Suppressor macrophage (primary cell): ENCODE measurements at regions not wholly inside any gene's neighbourhood (a gene's known extent, or its start where the extent isn't known, plus 50 kb on each side); places are given as distances from the start of the nearest gene placed in this dataset.
A peak's percentile ranks its signal among the peaks of the same experiment; 100 is the strongest.

Source experiments
- DNase-seq, 4 experiments: peaks; one replicate each; pipeline ENCODE4 v3.0.0-alpha.2; 2020 to 2022

DNA sequence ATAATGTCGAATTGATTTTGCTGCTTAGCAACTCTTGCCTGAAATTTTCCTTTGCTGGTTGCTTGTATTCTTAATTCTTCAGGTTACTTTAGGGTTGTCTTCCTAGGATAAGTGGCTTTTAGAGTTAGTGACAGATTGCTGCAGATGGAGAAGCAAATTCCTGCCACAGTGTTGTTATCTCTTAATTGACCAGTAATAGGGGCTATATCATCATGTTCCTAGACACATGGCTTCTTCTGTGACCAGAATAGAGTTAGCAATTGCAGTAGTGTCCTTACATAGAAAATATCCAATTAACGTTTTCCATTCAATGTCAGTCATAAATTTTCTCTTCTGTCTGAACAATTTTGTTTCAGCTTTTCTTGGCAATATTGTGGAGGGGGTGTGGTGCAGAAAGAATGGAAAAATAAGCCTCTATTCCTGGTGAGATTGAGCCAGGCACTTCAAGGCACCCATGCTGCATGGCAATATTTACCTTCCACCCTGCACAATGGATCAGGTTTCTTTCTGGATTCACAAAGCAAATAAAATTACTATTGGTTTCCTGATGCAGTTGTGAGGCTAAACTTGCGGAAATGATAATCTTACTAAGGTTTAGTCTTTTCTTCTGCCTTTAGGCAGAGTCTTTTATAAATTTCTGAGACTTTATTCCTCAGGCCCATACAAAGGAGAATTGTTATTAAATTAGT lies 1481.5 kb downstream of the EFNA5 start:
- no peak for DNase-seq

DNA sequence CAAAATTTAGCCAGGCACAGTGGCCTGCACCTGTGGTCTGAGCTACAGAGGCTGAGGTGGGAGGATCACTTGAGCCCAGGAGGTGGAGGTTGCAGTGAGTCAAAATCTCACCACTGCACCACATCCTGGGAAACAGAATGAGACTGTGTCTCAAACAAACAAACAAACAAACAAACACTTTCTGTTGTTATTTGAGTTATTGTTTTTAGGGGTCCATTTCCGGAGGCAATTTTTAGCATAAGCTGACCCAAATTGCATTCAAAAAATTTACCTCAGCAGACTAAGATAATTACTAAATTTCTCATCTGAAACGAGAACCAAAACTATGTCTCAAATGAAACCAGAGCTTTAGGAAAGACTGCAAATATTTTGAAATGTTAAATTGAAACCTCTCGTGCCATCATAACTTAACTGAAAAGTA lies 1485.1 kb downstream of the EFNA5 start:
- DNase-seq: no peak

DNA sequence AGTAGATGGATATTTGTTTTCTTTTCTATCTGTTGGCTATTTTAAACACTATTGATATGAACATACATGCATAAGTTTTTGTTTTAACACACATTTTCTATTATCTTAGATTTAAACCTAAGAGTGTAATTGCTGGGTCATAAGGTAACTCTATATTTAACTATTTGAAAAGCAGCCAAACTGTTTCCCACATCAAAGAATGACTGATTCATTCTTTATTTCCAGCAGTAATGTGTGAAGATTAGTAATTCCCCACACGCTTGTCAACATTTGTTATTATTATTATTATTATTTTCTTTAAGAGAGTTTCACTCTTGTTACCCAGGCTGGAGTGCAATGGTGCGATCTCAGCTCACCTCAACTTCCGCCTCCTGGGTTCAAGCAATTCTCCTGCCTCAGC lies 1495.8 kb downstream of the EFNA5 start:
- DNase-seq: no peak

DNA sequence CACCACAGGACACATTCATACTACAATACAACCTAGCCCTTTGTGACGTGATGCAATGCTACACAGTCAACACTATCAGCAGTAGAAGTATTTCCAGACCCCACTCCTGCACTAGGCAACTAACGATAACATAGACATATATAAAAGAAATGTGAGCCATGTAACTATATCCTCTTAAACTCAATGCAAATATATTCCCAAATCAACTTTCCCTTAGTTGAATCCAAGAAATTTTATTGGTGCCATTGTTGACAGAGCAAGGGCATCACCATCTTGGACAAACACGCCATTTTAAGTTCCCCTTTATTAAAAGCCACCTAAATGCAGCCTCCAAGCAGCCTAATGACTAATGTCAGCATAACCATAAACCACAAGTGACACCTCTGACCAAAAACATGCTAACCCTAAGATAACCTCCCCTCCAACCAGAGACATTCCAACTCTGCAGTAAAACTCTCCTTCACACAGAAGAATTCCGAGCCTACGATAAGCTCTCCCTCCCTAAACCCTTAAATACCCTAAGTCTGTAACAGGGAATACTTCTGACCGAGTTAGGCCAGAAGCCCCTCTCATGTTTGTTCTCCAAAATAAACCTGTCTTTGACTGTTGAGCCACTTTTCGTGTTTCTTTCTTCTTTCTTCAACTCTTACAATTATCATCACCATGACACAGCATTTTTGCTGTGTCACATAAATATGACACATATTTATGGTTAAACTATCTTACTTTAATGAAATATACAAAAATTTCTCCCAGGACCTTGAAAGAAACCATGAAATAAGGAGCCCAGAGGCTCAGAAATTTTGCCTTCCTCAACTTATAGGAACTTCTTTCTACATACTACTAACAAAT lies 1497.8 kb downstream of the EFNA5 start:
- DNase-seq: no peak

DNA sequence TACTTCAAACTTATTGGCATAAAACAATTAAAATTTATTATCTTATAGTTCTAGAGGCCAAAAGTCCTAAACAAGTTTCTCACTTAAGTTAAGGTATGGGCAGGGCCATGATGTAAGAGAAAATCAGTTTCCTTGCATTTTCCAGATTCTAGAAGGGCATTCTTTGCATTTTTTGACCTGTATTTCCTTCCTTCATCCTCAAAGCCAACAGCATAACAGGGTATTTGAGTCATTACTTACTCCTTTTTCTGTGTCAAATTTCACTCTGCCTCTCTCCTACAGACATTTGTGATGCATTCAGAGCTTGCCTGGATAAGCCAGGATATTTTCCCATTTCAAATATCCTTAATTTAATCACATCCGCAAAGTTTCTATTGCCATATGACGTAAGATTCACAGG lies 1499.0 kb downstream of the EFNA5 start:
- no peak for DNase-seq

DNA sequence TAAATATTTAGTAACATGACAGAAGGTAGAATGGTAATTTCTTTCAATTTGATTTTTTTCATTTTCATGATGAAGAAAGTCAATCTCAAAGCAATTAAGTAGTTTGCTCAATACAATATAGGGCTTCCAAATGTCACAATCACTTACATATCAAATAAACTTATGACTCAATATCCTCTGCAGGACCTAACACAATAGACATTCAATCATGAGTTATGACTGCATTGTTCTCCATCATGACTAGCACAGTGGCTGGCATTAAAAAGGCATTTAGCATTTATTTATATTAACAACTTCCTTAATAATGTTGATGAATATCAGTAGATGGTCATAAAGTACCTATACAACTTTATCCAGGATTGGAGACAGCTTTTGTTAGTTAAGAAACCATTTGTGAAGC lies 1499.6 kb downstream of the EFNA5 start:
- no peak for DNase-seq

DNA sequence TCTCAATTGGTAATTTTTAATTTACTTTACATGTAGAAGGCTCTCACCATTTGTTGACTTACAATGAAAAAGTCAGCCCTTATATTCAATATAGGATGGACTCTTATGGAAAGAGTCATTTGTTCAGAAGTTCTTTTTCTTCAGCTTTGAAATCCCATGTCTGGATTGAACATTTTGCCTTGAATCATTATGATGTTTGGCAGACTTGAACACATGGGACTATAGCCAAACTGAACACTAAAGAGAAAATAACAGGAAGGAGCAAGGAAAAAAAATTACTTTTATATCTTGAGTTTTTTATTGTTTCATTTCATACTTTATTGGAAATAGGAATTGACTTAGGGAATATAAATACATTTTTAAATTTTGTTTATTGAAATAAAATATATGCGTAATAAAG lies 1503.0 kb downstream of the EFNA5 start:
- no peak for DNase-seq

DNA sequence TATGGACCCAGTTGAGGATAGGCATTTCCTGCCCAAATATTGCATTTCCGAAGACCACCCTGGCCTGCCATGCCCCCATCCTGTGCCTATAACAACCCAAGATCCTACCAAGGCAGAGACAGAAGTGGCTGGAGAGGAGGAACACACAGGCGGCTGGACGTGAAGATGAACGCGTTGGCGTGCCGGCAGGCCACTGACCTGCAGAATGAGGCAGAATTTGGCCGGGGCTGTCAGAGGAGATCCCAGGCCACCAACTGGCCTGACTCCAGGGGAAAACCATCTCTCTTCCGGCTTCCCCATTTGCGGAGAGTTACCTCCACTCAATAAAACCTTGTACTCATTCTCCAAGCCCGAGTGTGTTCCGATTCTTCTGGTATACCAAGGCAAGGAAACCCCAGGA lies 1507.5 kb downstream of the EFNA5 start:
- DNase-seq: no peak

DNA sequence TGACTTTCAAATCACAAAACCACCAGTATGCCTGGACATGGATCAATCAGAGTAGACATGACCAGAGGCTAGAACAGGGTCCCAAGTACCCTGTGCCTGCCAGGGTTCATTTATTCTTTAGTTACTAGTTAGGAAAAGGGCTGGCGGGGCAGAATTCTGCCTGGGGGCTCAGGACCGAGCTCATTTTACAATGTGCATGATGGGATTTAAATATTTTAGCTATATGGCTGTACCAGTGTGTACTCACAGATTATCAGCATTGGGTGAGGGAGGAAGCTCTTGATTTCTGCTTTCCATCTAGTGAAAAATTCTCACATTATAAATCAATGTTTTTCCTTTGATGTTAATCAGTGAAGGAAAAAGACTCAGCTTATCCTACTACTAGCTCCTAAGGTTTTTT lies 1511.1 kb downstream of the EFNA5 start:
- DNase-seq: no peak

DNA sequence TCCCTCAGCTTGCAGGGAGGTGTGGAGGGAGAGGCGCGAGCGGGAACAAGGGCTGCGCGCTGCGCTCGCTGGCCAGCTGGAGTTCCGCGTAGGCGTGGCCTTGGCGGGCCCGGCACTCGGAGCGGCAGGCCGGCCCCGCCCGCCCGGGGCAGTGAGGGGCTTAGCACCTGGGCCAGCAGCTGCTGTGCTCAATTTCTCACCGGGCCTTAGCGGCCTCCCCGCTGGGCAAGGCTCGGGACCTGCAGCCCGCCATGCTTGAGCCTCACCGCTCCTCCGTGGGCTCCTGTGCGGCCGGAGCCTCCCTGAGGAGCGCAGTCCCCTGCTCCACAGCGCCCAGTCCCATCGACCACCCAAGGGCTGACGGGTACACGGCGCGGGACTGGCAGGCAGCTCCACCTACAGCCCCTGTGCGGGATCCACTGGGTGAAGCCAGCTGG lies 1516.4 kb downstream of the EFNA5 start:
- DNase-seq: no peak

DNA sequence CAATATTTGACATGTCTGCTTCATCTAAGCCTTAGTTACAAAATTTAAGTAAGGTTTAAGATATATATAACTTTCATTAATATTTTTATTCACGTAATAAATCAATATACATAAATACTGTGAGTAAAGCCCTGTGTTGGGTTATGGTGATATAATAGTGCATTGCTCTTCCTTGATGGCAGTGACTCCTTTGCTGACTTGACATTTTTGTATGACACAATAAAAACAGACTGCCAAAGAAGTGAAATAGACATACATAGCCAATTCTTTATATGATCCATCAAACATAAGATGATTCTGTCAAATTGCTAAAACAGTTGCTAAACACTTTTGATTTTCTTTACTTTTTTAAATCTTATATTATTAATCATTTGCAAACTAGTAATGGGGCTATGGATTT lies 1518.2 kb downstream of the EFNA5 start:
- no peak for DNase-seq

DNA sequence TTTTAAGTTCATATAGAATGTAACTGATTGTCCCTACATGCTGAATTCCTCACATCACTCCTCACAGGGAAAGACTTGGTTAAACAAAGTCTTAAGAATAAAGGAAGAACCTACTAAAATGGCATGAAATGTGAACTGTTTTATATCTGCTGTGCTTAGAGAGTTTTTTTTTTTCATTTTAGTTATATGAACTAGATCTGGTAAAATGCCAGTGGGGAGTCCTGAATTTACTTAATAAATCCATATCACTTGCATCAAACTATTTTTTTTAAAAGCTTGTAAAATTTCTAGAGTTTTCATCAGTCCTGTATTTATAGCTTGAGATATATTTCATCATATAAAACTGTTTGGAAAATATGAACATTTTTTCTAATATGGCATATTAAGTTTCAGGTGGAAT lies 1528.6 kb downstream of the EFNA5 start:
- DNase-seq: no peak

DNA sequence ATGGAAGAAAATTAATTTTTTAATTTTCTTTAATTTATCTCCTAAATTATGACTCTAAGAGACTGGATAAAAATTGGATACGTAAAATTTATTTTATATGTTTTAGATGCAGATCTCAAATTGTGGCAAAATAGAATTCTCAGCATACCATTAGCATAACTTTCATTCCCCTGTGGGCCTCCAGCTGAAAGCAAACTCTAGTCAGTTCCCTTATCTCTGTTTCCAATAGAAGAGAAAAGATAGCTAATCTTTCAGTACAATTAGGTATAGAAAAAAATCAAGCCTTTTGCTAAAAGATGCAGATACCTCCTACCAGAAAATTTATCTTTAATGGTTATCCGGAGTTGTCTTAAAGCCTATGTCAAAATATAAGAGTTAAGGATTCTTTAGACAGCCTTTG lies 1530.6 kb downstream of the EFNA5 start:
- DNase-seq: no peak

DNA sequence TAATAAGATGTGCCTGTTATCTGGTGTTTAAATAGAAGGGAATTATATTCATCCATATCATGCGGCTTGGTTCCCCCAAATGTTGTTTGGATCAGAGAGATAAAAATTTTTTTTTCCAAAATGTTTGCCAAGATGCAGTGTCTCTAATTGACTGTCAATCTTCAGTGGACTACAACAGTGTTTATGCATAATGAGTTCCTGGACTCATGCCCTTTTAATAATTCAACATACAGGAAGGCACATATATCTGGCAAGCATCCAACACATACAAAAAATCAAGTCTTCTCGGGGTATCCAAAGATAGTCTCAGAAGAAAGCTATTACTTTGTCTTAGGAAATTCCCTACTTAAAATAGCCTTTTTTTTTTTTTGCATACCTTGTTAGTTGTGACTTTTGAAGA lies 1534.7 kb downstream of the EFNA5 start:
- no peak for DNase-seq

DNA sequence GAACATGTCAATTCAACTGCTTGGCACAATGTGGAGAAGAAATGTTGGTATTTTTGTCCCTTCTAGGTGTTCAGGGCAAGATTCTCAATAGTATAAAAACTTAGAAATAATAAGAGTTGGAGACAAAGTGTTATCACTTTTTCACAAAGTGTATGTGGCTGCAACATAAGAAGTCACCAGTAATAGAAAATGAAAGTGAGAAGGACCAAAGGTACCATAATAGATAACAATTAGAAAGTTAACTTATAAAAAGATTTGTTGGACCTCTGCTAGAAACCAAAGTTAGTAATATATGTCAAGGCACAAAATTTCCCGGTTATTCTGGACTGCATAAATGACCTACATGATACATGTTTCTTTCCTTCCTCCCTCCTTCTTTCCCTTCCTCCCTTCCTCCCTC lies 1535.3 kb downstream of the EFNA5 start:
- no peak for DNase-seq

DNA sequence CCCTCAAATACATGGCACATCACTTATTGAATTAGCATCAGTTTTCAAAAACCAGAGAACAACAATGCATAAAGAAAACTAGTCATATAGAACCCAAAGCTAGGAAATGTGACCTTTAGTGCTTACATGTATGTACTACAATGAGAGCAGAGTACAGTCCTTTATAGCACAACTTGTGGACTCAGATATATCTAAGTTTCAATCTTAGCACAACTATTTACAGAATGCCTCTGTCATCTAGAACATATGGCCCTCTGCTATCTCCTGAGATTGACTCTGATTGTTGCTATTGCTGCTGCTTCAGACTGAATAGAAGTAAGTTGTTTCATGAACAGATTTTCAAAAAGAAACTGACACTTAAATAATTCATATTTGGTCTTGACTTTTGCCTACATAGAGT lies 1536.2 kb downstream of the EFNA5 start:
- no peak for DNase-seq

DNA sequence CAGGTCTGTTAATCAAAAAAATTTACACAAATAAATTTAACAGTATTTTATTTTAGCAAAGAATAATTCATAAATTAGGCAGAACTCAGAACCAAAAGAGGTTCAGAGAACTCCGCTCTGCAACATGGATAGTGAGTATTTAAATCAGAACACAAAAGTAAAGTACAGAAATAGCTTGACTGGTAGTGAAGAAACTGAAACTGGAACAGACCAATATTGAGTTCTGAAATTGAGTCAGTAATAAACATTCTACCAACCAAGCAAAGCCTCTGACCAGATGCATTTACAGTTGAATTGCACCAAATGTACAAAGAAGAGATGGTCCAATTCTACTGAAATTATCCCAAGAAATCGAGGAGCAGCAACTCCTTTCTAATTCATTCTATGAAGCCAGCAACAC lies 1542.8 kb downstream of the EFNA5 start:
- DNase-seq: no peak

DNA sequence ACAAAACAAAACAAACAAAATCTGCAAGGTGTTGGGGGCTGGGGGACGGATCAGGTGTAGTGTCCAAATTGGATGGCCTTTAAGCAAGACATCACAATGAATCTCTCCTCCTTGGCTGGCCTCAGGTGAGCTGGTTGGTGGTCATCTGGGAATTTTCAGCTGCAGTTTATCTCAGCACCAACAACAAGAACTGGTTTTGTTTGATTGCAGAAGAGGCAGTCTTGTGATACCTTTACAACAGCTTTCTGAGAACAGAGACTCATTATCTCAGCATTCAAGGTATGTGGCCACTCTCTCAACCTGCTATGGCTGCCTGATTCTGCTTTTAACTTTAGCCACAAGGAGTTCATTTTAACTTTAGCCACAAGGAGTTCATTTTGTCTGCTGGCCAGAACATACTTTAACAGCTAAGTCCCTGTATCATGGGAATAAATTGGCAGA lies 1543.4 kb downstream of the EFNA5 start:
- DNase-seq: no peak

DNA sequence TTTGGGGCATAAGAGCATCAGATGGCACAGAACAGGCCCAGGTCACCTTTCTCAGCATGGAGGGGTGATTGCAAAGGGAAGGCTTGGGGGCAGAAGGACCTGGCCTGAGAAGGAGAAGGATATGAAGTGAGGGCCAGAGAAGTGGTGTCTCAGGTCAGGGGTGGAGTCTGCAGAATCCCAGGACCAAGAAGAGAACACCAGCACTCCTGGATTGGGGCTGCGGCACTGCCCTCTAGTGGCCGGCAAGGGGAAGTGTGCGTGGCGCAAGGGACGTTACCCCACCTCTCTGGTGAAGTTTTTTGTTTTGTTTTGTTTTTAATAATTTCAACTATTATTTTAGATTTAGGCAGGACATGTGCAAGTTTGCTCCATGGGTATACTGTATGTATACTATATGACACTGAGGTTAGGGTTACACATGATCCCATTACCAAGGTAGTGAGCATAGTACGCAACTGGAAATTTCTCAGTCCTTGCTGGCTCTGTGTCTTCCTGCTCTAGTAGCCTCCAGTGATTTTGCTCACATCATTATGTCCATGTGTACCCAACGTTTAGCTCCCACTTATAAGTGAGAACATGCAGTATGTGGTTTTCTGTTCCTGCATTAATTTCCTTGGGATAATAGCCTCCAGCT lies 1548.6 kb downstream of the EFNA5 start:
- peak; percentile 16 to 53 (median 26) for DNase-seq

DNA sequence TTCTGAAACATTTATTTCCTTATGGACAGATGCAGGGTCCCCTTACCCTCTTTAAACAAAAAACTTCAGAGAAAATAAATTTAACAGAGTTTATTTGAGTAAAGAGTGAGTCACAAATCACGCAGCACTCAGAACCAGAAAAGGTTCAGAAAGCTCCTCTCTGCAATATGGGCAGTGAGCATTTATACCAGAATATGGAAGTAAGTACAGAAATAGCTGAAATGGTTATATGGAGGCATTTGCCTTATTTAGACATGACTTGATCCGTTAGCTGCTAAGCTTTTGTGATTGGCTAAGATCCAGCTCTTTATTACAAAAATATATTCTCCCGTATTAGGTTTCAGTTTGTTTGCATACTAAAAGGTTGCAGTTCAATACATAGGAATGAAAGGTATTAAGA lies 1554.1 kb downstream of the EFNA5 start:
- no peak for DNase-seq

DNA sequence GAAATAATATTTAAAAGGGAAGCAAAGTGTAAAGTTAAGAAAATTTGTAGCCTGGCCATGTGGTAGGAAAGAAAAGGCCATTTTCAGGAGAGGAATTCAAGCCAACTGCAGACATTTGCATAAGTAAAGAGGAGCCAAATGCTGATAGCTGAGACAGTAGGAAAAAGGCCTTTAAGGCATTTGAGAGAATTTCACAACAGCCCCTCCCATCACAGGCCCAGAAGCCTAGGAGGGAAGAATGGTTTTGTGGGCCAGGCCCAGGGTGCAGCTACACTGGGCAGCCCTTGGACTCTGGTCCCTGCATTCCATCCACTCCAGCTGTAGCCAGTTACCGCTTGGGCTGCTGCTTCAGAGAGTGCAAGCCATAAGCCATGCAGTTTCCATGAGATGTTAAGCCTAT lies 1556.8 kb downstream of the EFNA5 start:
- DNase-seq: peak in 2 of 4 experiments; percentile 1

DNA sequence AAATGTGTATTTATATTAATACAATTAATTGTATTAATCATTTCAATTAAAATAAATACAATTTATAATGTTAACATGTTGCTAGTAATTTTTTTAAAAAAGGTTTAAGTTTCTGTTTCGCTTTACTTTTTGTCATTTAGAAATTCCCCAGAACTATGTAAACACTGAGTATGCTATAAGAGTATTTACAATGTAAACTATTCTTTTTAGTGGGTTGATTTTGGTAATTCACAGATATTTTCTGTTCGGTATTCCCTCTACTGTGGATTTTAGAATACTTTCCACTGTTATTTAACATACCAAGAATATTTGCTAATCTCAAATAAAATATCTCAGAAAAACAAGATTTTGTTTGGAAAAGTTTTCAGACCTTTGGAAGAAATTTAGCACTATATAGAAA lies 1564.4 kb downstream of the EFNA5 start:
- no peak for DNase-seq

DNA sequence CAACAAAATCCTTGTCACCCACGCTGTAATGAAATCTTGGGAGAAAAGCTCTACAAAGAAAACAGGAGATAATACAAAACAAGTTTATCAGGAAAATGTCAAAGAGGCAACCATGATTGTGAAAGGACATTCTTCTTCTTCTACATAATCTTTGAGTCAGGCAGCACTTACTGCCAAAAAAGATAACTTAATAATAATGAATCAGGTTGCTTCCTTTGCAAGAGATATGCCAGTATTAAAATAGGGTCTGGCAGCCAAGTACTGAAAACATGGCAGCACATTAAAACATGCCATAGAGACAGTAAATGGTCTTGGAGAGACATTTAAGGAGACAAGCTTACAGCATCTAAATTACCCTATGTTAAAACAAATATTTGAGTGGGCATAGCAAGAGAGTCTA lies 1573.4 kb downstream of the EFNA5 start:
- no peak for DNase-seq

DNA sequence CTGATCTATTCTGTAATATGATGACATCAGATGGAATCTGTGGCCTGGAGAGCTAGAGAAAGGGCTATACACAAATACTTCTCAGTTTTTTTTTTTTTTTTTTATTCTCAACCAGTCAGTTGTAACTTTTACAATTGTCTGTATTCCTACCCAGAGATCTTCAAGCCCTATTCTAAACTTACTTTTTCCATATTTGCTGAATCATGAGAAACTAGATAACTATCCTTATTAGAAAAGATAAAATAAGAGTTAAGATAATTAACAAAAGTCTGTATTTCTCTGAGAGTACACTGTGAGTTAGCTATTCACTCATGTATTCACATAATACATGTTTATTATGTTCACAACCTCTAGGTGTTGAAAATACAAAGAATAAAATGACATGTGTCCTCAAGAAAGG lies 1575.9 kb downstream of the EFNA5 start:
- no peak for DNase-seq
